H1 (cell line): ENCODE measurements at regions not wholly inside any gene's neighbourhood (a gene's known extent, or its start where the extent isn't known, plus 50 kb on each side); places are given as distances from the start of the nearest gene placed in this dataset.

ENCODE experiments used
- CTCF ChIA-PET: fragments of 300-600 bp; sonication (Branson Sonifier 250); formaldehyde crosslinking; loops from one replicate; lab custom pipeline; 2021; ENCODE audit not compliant: partially characterized antibody; lab: Charles Lee
- POLR2A ChIA-PET: fragments of 300-600 bp; sonication (Branson Sonifier 250); formaldehyde crosslinking; loops from one replicate; lab custom pipeline; 2021; ENCODE audit warnings: inconsistent platforms; ENCODE audit not compliant: partially characterized antibody; lab: Charles Lee
- DNase-seq, 2 experiments: peaks; one replicate each; pipeline versions ENCODE4 v3.0.0 to v3.0.0-alpha.2; 2010 to 2022; ENCODE audit warnings: low spot score in 2 of 2, low read depth in 1 of 2, mixed read lengths in 1 of 2
- FAIRE-seq: peaks from 2 replicates; lab custom pipeline; 2011; peaks lifted over from hg19 to GRCh38; lab: Jason Lieb, UNC
- H2AFZ ChIP-seq: 2 replicates; pipeline ENCODE4 v1.8.1; 2012; ENCODE audit warnings: low read length, inconsistent platforms
- H2AK5ac ChIP-seq: 2 replicates; pipeline ENCODE4 v1.6.1; 2013; ENCODE audit warnings: low read depth, low read length
- H2BK120ac ChIP-seq: replicated peaks from 2 replicates; pipeline ENCODE3; 2013; ENCODE audit warnings: low read depth, low read length, inconsistent platforms
- H2BK12ac ChIP-seq: 2 replicates; pipeline ENCODE4 v1.6.1; 2013; ENCODE audit warnings: low read depth, low read length
- H2BK15ac ChIP-seq: 2 replicates; pipeline ENCODE4 v1.6.1; 2013; ENCODE audit warnings: low read length
- H2BK20ac ChIP-seq: 2 replicates; pipeline ENCODE4 v1.6.1; 2013; ENCODE audit warnings: low read length
- H2BK5ac ChIP-seq: 2 replicates; pipeline ENCODE4 v1.6.1; 2013; ENCODE audit warnings: low read depth, low read length
- H3K14ac ChIP-seq: 2 replicates; pipeline ENCODE4 v1.6.1; 2013; ENCODE audit warnings: inconsistent platforms; ENCODE audit not compliant: insufficient read length
- H3K18ac ChIP-seq: 2 replicates; pipeline ENCODE4 v1.6.1; 2013; ENCODE audit warnings: low read length; ENCODE audit errors: extremely low read depth
- H3K23ac ChIP-seq: 2 replicates; pipeline ENCODE4 v1.6.1; 2013; ENCODE audit warnings: inconsistent platforms; ENCODE audit not compliant: insufficient read length
- H3K23me2 ChIP-seq: 2 replicates; pipeline ENCODE4 v1.6.1; 2013; ENCODE audit warnings: low read depth, low read length
- H3K27ac ChIP-seq: 2 replicates; pipeline ENCODE4 v1.6.1; 2011; ENCODE audit warnings: low read depth, low read length, inconsistent platforms
- H3K27me3 ChIP-seq, 4 experiments: replicated peaks in 1 of 4; 1 replicate in 1 of 4; 2 replicates in 3 of 4; pipeline versions ENCODE4 v1.6.1 to v1.8.1; 2011 to 2013; ENCODE audit warnings: low read length in 3 of 4, mild to moderate bottlenecking in 3 of 4, inconsistent platforms in 2 of 4, mixed read lengths in 2 of 4, moderate library complexity in 1 of 4; ENCODE audit not compliant: control insufficient read depth in 3 of 4, insufficient read depth in 3 of 4; ENCODE audit errors: extremely low read depth in 1 of 4
- H3K36me3 ChIP-seq, 4 experiments: 2 replicates each; pipeline versions ENCODE4 v1.6.1 to v1.8.1; 2011 to 2013; ENCODE audit warnings: mild to moderate bottlenecking in 4 of 4, low read length in 3 of 4, moderate library complexity in 2 of 4, control low read depth in 1 of 4, inconsistent platforms in 1 of 4; ENCODE audit not compliant: insufficient read depth in 4 of 4, control insufficient read depth in 2 of 4
- H3K4ac ChIP-seq: replicated peaks from 2 replicates; pipeline ENCODE3; 2013; ENCODE audit warnings: low read length, low read depth, mixed read lengths, inconsistent platforms; ENCODE audit not compliant: insufficient read length
- H3K4me1 ChIP-seq, 4 experiments: replicated peaks in 1 of 4; 1 replicate in 1 of 4; 2 replicates in 3 of 4; pipeline versions ENCODE4 v1.6.1 to v1.8.1; 2011 to 2013; ENCODE audit warnings: low read length in 3 of 4, inconsistent platforms in 2 of 4, mixed read lengths in 1 of 4; ENCODE audit not compliant: insufficient read depth in 4 of 4, control insufficient read depth in 3 of 4
- H3K4me2 ChIP-seq, 2 experiments: 2 replicates each; pipeline versions ENCODE4 v1.6.1 to v1.8.1; 2011 to 2013; ENCODE audit warnings: low read depth in 2 of 2, low read length in 2 of 2, control low read depth in 1 of 2, inconsistent platforms in 1 of 2, mild to moderate bottlenecking in 1 of 2; ENCODE audit not compliant: insufficient read depth in 1 of 2
- H3K4me3 ChIP-seq, 4 experiments: fragments of 200-600, 300-600 bp in 1 of 4; sonication (generic), shearing (Covaris generic), sonication (Bioruptor Twin) in 1 of 4; 2 replicates each; pipeline versions ENCODE4 v1.5.1 to v1.8.1; 2011 to 2016; ENCODE audit warnings: low read length in 4 of 4, low read depth in 3 of 4, control low read depth in 2 of 4, inconsistent platforms in 2 of 4, mild to moderate bottlenecking in 2 of 4, mixed read lengths in 1 of 4, moderate library complexity in 1 of 4; ENCODE audit not compliant: insufficient read depth in 2 of 4; ENCODE audit errors: extremely low read depth in 1 of 4
- H3K56ac ChIP-seq: replicated peaks from 2 replicates; pipeline ENCODE3; 2013; ENCODE audit warnings: low read depth, mild to moderate bottlenecking, mixed read lengths, low read length, inconsistent platforms; ENCODE audit not compliant: insufficient read length
- H3K79me1 ChIP-seq: 2 replicates; pipeline ENCODE4 v1.6.1; 2013; ENCODE audit warnings: low read depth, low read length, control low read depth
- H3K79me2 ChIP-seq, 2 experiments: 2 replicates each; pipeline versions ENCODE4 v1.6.1 to v1.8.1; 2012 to 2013; ENCODE audit warnings: low read length in 2 of 2, mild to moderate bottlenecking in 2 of 2, inconsistent platforms in 1 of 2; ENCODE audit not compliant: insufficient read depth in 2 of 2, control insufficient read depth in 1 of 2
- H3K9ac ChIP-seq, 4 experiments: replicated peaks in 1 of 4; 1 replicate in 1 of 4; 2 replicates in 3 of 4; pipeline versions ENCODE4 v1.6.1 to v1.8.1; 2011 to 2013; ENCODE audit warnings: low read depth in 3 of 4, low read length in 3 of 4, control low read depth in 2 of 4, mild to moderate bottlenecking in 2 of 4, moderate library complexity in 2 of 4, inconsistent platforms in 1 of 4; ENCODE audit errors: extremely low read depth in 1 of 4
- H3K9me3 ChIP-seq, 2 experiments: 2 replicates each; pipeline versions ENCODE4 v1.6.1 to v1.8.1; 2012 to 2013; ENCODE audit warnings: mild to moderate bottlenecking in 2 of 2, moderate library complexity in 2 of 2, control low read depth in 1 of 2, inconsistent platforms in 1 of 2, low read depth in 1 of 2, low read length in 1 of 2, mixed read lengths in 1 of 2; ENCODE audit not compliant: insufficient read depth in 2 of 2
- H4K20me1 ChIP-seq, 2 experiments: replicated peaks in 1 of 2; 2 replicates each; pipeline versions ENCODE3 to v1.8.1; 2011 to 2013; ENCODE audit warnings: inconsistent platforms in 2 of 2, low read length in 2 of 2, mild to moderate bottlenecking in 1 of 2; ENCODE audit not compliant: insufficient read depth in 2 of 2, control insufficient read depth in 1 of 2
- H4K5ac ChIP-seq: 2 replicates; pipeline ENCODE4 v1.6.1; 2013; ENCODE audit warnings: low read length, low read depth, mixed read lengths, inconsistent platforms; ENCODE audit not compliant: insufficient read length
- H4K8ac ChIP-seq: 2 replicates; pipeline ENCODE4 v1.8.0; 2013; ENCODE audit warnings: mild to moderate bottlenecking, moderate library complexity, low read length, inconsistent platforms; ENCODE audit not compliant: insufficient read depth; ENCODE audit errors: extremely low read depth
- H4K91ac ChIP-seq: replicated peaks from 2 replicates; pipeline ENCODE3; 2013; ENCODE audit warnings: low read length, mixed read lengths, inconsistent platforms; ENCODE audit not compliant: insufficient read length
- CHD2 ChIP-seq: IDR thresholded peaks from 2 replicates; pipeline ENCODE4 v1.6.1; 2012; ENCODE audit warnings: low read length, improper control_type of control experiment
- E2F6 ChIP-seq: IDR thresholded peaks from 2 replicates; pipeline ENCODE4 v1.6.1; 2012; ENCODE audit warnings: inconsistent platforms
- FOSL1 ChIP-seq: IDR thresholded peaks from 2 replicates; pipeline ENCODE4 v1.6.1; 2011; ENCODE audit warnings: mild to moderate bottlenecking, low read depth, low read length, moderate library complexity; ENCODE audit not compliant: insufficient read depth
- HDAC2 ChIP-seq, 2 experiments: fragments of 300-600 bp in 1 of 2; sonication (generic) in 1 of 2; IDR thresholded peaks; 2 replicates each; pipeline ENCODE4 v1.6.1; 2011 to 2012; ENCODE audit warnings: low read depth in 2 of 2, low read length in 2 of 2, mild to moderate bottlenecking in 2 of 2, moderate library complexity in 2 of 2, borderline replicate concordance in 1 of 2, inconsistent platforms in 1 of 2
- MAX ChIP-seq: IDR thresholded peaks from 2 replicates; pipeline ENCODE4 v1.6.1; 2012; ENCODE audit warnings: inconsistent platforms
- RBBP5 ChIP-seq: IDR thresholded peaks from 2 replicates; pipeline ENCODE4 v1.7.1; 2012; ENCODE audit warnings: low read depth, mild to moderate bottlenecking, inconsistent platforms, low read length, moderate library complexity, borderline replicate concordance
- SIN3A ChIP-seq, 2 experiments: IDR thresholded peaks in 1 of 2; conservative IDR thresholded peaks in 1 of 2; 2 replicates each; pipeline ENCODE4 v1.6.1; 2011 to 2012; ENCODE audit warnings: low read length in 2 of 2, improper control_type of control experiment in 1 of 2, low read depth in 1 of 2, mild to moderate bottlenecking in 1 of 2
- SIRT6 ChIP-seq: IDR thresholded peaks from one replicate; pipeline ENCODE4 v1.7.1; 2012; ENCODE audit warnings: low read length, inconsistent platforms
- SP2 ChIP-seq: IDR thresholded peaks from 2 replicates; pipeline ENCODE4 v1.6.1; 2012; ENCODE audit warnings: mild to moderate bottlenecking, low read length, inconsistent platforms
- TAF1 ChIP-seq: IDR thresholded peaks from 2 replicates; pipeline ENCODE4 v1.6.1; 2011; ENCODE audit warnings: mild to moderate bottlenecking, low read depth, low read length
- TBP ChIP-seq: IDR thresholded peaks from 2 replicates; pipeline ENCODE4 v1.6.1; 2011; ENCODE audit warnings: low read depth, low read length, improper control_type of control experiment
- TEAD4 ChIP-seq: IDR thresholded peaks from 2 replicates; pipeline ENCODE4 v1.6.1; 2012; ENCODE audit warnings: low read depth, low read length, inconsistent platforms, mixed read lengths
- WGBS, 2 experiments: shearing (Covaris generic) in 1 of 2; methylation state at CpG; one replicate each; pipeline versions ENCODE4 v1.1.6 to v1.1.7; 2013 to 2015; ENCODE audit warnings: low lambda C conversion rate in 2 of 2, mixed read lengths in 2 of 2, inconsistent platforms in 1 of 2, low coverage in 1 of 2, missing lambda C conversion rate in 1 of 2; ENCODE audit not compliant: insufficient replicate concordance in 2 of 2, insufficient coverage in 1 of 2, insufficient read length in 1 of 2; ENCODE audit errors: extremely low coverage in 1 of 2, missing lambda C conversion rate in 1 of 2; 5-methylcytosine and 5-hydroxymethylcytosine counted together
- TF ChIP-seq, protein P1 (sequence below): IDR thresholded peaks from 2 replicates; pipeline ENCODE4 v1.6.1; 2011; ENCODE audit warnings: low read depth, mild to moderate bottlenecking, low read length; ENCODE audit not compliant: insufficient read depth

DNA sequence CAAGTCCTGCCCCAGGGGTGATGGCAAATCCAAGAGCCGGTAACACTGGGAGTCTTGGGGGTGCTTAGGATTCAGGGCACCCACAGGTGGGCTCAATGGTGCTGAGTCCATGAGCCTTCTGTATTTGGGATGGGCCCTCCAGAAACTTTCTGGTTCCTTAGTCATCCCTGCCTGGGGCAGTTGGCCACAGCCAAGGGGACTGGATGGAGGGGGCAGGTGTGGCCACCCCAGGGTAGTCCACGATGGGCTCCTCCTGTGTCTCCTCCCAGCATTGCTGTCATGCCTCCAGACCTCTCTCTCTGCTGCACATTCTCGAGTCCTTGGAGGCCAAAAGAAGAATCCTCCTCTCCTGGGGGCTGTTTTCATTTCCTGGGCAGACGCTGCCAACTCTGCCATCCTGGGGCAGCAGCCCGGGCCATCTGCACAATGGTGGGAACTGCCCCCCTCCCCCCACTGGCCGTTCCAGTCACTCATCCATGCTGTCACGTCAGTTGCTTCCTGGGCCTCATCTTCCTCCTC lies 158.0 kb upstream of the TWIST2 start:
- H3K9me3 ChIP-seq = no peaks in the 10 kb centered on the region
- no peak overlapping the region for H2BK20ac ChIP-seq
- H3K18ac ChIP-seq = no peak overlapping the region
- no peak overlapping the region for H2BK120ac ChIP-seq
- H3K23ac ChIP-seq = no peak overlapping the region
- no peak overlapping the region for H3K56ac ChIP-seq
- POLR2A ChIA-PET = no interaction called here
- H4K20me1 ChIP-seq = no peaks in the 10 kb centered on the region
- H2AFZ ChIP-seq = no peak overlapping the region
- no peak overlapping the region for H3K4me2 ChIP-seq
- no peaks in the 10 kb centered on the region for H3K23me2 ChIP-seq
- no peak overlapping the region for H3K14ac ChIP-seq
- no peak overlapping the region for H3K9ac ChIP-seq
- H3K36me3 ChIP-seq = no peaks in the 10 kb centered on the region
- H2BK15ac ChIP-seq = no peak overlapping the region
- FAIRE-seq (no peak), DNase-seq (no peak)
- WGBS, 2 experiments = 87% methylated on average over 7 of the region's 7 CpGs; no CpG with 5 or more reads in 1 of the 2 experiments
- H4K8ac ChIP-seq = no peak overlapping the region
- no peaks in the 10 kb centered on the region for H3K79me2 ChIP-seq
- no peak overlapping the region for H3K4ac ChIP-seq
- H3K4me1 ChIP-seq = no peaks in the 10 kb centered on the region
- no peak overlapping the region for H2BK5ac ChIP-seq
- CTCF ChIA-PET = no interaction called here
- H2BK12ac ChIP-seq = no peak overlapping the region
- no peak overlapping the region for H3K4me3 ChIP-seq
- no peak overlapping the region for H4K5ac ChIP-seq
- no peak overlapping the region for H3K27ac ChIP-seq
- H4K91ac ChIP-seq = no peak overlapping the region
- H3K27me3 ChIP-seq = no peaks in the 10 kb centered on the region
- H3K79me1 ChIP-seq = no peaks in the 10 kb centered on the region
- no peak overlapping the region for H2AK5ac ChIP-seq
- TF ChIP-seq E2F6 = no peak
- TF ChIP-seq, protein P1, sequence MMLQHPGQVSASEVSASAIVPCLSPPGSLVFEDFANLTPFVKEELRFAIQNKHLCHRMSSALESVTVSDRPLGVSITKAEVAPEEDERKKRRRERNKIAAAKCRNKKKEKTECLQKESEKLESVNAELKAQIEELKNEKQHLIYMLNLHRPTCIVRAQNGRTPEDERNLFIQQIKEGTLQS = no peak
- no peak for TF ChIP-seq SIRT6
- TF ChIP-seq TBP = no peak
- TF ChIP-seq RBBP5 = no peak
- TF ChIP-seq TAF1 = no peak
- TF ChIP-seq SP2 = no peak
- no peak for TF ChIP-seq MAX
- TF ChIP-seq SIN3A (conservative IDR thresholded peaks at IDR 0.05 in 1 of 2, IDR thresholded peaks at IDR 0.05 in 1 of 2; ENCODE audit: low read depth in 1 of 2, low read length in 2 of 2) = no peak
- TF ChIP-seq TEAD4 = no peak
- no peak for TF ChIP-seq FOSL1
- TF ChIP-seq CHD2 = no peak
- no peak for TF ChIP-seq HDAC2 (IDR thresholded peaks at IDR 0.05; ENCODE audit: borderline replicate concordance in 1 of 2, low read depth in 2 of 2, low read length in 2 of 2)
